ENCODE measurements at regions not wholly inside any gene's neighbourhood (a gene's known extent, or its start where the extent isn't known, plus 50 kb on each side); places are given as distances from the start of the nearest gene placed in this dataset.

DNA sequence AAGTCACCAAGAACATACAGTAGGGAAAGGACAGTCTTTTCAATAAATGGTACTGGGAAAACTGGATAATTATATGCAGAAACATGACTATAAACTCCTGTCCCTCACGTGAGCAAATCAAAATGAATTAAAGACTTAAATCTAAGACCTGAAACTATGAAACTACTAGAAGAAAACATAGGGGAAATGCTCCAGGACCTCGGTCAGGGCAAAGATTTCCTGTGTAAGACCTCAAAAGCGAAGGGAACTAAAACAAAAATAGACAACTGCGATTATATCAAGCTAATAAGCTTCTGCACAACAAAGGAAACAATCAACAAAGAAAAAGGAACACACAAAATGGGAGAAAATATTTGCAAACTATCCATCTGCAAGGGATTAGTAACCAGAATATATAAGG is 62.7 kb downstream of the CRYGS start:
- no TSS peak for BruUV-seq (replicated peaks)
- Mint-ChIP-seq H3K9me3 (ENCODE audit: unreplicated experiment) (no peaks in the 10 kb centered on the region), H3K36me3 (ENCODE audit: insufficient read depth, unreplicated experiment) (no peaks in the 10 kb centered on the region), H3K4me3 (ENCODE audit: unreplicated experiment) (no peak overlapping the region), H3K27me3 (ENCODE audit: insufficient read depth, unreplicated experiment) (no peaks in the 10 kb centered on the region), H3K4me1 (ENCODE audit: low read depth, unreplicated experiment) (peaks cover 11% of the 10 kb centered on the region), H3K27ac (ENCODE audit: unreplicated experiment) (no peak overlapping the region)
- no peak overlapping the region for H3K4me3 ChIP-seq (ENCODE audit: low read depth, low read length)
- CTCF ChIA-PET = no interaction called here
- no peaks in the 10 kb centered on the region for H3K9me3 ChIP-seq
- POLR2A ChIA-PET = no interaction called here
- no peak for DNase-seq
- H3K4me1 ChIP-seq = no peaks in the 10 kb centered on the region
- no peaks in the 10 kb centered on the region for H3K36me3 ChIP-seq (ENCODE audit: control insufficient read depth, insufficient read depth, low read length)
- TF ChIP-seq, protein P1, sequence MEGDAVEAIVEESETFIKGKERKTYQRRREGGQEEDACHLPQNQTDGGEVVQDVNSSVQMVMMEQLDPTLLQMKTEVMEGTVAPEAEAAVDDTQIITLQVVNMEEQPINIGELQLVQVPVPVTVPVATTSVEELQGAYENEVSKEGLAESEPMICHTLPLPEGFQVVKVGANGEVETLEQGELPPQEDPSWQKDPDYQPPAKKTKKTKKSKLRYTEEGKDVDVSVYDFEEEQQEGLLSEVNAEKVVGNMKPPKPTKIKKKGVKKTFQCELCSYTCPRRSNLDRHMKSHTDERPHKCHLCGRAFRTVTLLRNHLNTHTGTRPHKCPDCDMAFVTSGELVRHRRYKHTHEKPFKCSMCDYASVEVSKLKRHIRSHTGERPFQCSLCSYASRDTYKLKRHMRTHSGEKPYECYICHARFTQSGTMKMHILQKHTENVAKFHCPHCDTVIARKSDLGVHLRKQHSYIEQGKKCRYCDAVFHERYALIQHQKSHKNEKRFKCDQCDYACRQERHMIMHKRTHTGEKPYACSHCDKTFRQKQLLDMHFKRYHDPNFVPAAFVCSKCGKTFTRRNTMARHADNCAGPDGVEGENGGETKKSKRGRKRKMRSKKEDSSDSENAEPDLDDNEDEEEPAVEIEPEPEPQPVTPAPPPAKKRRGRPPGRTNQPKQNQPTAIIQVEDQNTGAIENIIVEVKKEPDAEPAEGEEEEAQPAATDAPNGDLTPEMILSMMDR (IDR thresholded peaks at IDR 0.05; ENCODE audit: insufficient read depth in 1 of 2, low read depth in 1 of 2, low read length in 1 of 2, severe bottlenecking in 1 of 2, unreplicated experiment in 1 of 2) = no peak
- intact Hi-C loops (cut with micrococcal nuclease; ENCODE audit: unreplicated experiment) = no loop called here
- H3K27me3 ChIP-seq (replicated peaks; ENCODE audit: control insufficient read depth, insufficient read depth, low read length) = no peaks in the 10 kb centered on the region

DNA sequence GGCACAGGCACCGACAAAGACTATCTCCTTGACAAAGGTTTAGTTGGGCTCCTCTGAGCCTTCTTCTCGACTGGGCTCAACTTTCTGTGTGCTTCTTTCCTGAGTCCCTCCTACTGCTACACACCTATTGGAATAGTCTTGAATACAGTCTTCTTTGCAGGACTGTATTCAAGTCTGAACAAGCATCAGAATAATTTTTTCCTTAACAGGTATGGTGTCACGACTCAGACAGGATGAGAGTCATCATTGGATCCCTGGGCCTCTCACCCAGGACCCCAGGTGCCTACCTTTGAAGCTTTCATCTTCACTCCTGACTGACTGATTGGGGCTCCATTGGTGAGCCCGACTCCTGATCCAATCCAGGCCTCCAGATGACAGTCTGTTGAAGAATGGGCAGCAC is 66.3 kb downstream of the CRYGS start:
- Mint-ChIP-seq H3K36me3 (ENCODE audit: insufficient read depth, unreplicated experiment) (no peaks in the 10 kb centered on the region), H3K9me3 (ENCODE audit: unreplicated experiment) (no peaks in the 10 kb centered on the region), H3K4me3 (ENCODE audit: unreplicated experiment) (no peak overlapping the region), H3K27ac (ENCODE audit: unreplicated experiment) (no peak overlapping the region), H3K27me3 (ENCODE audit: insufficient read depth, unreplicated experiment) (peaks cover under 1% of the 10 kb centered on the region), H3K4me1 (ENCODE audit: low read depth, unreplicated experiment) (peaks cover 12% of the 10 kb centered on the region)
- BruUV-seq (replicated peaks) = no TSS peak
- H3K9me3 ChIP-seq = no peaks in the 10 kb centered on the region
- CTCF ChIA-PET = no interaction called here
- no peaks in the 10 kb centered on the region for H3K27me3 ChIP-seq (replicated peaks; ENCODE audit: control insufficient read depth, insufficient read depth, low read length)
- TF ChIP-seq, protein P1 (IDR thresholded peaks at IDR 0.05; ENCODE audit: insufficient read depth in 1 of 2, low read depth in 1 of 2, low read length in 1 of 2, severe bottlenecking in 1 of 2, unreplicated experiment in 1 of 2) = no peak
- peaks cover 10% of the 10 kb centered on the region; the same call in 1 of the 2 replicates for H3K4me1 ChIP-seq
- intact Hi-C loops (cut with micrococcal nuclease; ENCODE audit: unreplicated experiment) = no loop called here
- H3K4me3 ChIP-seq (ENCODE audit: low read depth, low read length) = no peak overlapping the region
- DNase-seq = no peak
- no peaks in the 10 kb centered on the region for H3K36me3 ChIP-seq (ENCODE audit: control insufficient read depth, insufficient read depth, low read length)
- POLR2A ChIA-PET = no interaction called here

DNA sequence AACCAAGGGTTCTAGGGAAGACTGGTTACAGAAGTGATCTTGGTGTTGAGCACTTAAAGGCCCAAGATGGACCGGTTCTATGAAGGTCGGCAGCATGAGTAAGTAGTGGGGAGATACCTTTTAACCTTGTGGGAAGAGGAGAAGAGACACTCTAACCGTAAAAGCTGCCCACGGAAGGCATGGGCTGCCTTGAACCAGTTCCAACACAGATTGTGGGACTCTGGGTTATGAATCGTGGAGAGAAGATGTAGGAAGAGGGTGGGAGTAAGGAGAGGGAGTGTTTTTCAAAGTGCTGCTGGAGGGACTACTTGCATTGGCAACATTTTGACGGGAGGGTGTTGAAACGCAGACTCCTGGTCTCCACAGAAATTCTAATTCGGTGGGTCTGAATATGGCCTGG is 67.1 kb downstream of the CRYGS start:
- no peaks in the 10 kb centered on the region for H3K36me3 ChIP-seq (ENCODE audit: control insufficient read depth, insufficient read depth, low read length)
- intact Hi-C loops (cut with micrococcal nuclease; ENCODE audit: unreplicated experiment) = no loop called here
- H3K4me1 ChIP-seq = peaks cover 10% of the 10 kb centered on the region; the same call in 1 of the 2 replicates
- no peaks in the 10 kb centered on the region for H3K9me3 Mint-ChIP-seq (ENCODE audit: unreplicated experiment)
- no peaks in the 10 kb centered on the region for H3K27me3 ChIP-seq (replicated peaks; ENCODE audit: control insufficient read depth, insufficient read depth, low read length)
- no peaks in the 10 kb centered on the region for H3K36me3 Mint-ChIP-seq (ENCODE audit: insufficient read depth, unreplicated experiment)
- TF ChIP-seq, protein P1 (IDR thresholded peaks at IDR 0.05; ENCODE audit: insufficient read depth in 1 of 2, low read depth in 1 of 2, low read length in 1 of 2, severe bottlenecking in 1 of 2, unreplicated experiment in 1 of 2) = no peak
- no peaks in the 10 kb centered on the region for H3K9me3 ChIP-seq
- peaks cover 4% of the 10 kb centered on the region for H3K27me3 Mint-ChIP-seq (ENCODE audit: insufficient read depth, unreplicated experiment)
- no peak overlapping the region for H3K4me3 Mint-ChIP-seq (ENCODE audit: unreplicated experiment)
- no peak for DNase-seq
- peaks cover 12% of the 10 kb centered on the region for H3K4me1 Mint-ChIP-seq (ENCODE audit: low read depth, unreplicated experiment)
- H3K4me3 ChIP-seq (ENCODE audit: low read depth, low read length) = no peak overlapping the region
- no peak overlapping the region for H3K27ac Mint-ChIP-seq (ENCODE audit: unreplicated experiment)
- ChIA-PET POLR2A (no interaction called here), CTCF (no interaction called here)
- no TSS peak for BruUV-seq (replicated peaks)

All from Caco-2 (cell line).